Left ventricle myocardium inferior (tissue), 1 donor: ENCODE measurements at regions not wholly inside any gene's neighbourhood (a gene's known extent, or its start where the extent isn't known, plus 50 kb on each side); places are given as distances from the start of the nearest gene placed in this dataset.

ENCODE experiments used
- DNase-seq: peaks from one replicate; pipeline ENCODE4 v3.0.0-alpha.2; 2020
- H3K27ac ChIP-seq: fragments of 200-600 bp; replicated peaks from 2 replicates; pipeline ENCODE4 v1.8.0; 2021
- H3K27me3 ChIP-seq: fragments of 200-600 bp; 2 replicates; pipeline ENCODE4 v1.8.0; 2021; ENCODE audit warnings: low read depth
- H3K36me3 ChIP-seq: fragments of 200-600 bp; 2 replicates; pipeline ENCODE4 v1.8.0; 2021
- H3K4me1 ChIP-seq: fragments of 200-600 bp; 2 replicates; pipeline ENCODE4 v1.8.0; 2021
- H3K4me3 ChIP-seq: fragments of 200-600 bp; 2 replicates; pipeline ENCODE4 v1.8.0; 2021; ENCODE audit warnings: mild to moderate bottlenecking, moderate library complexity
- H3K9me3 ChIP-seq: fragments of 200-600 bp; replicated peaks from 2 replicates; pipeline ENCODE4 v1.8.0; 2021
- CTCF ChIP-seq: fragments of 200-600 bp; IDR thresholded peaks from 2 replicates; pipeline ENCODE4 v1.8.0; 2021; ENCODE audit warnings: antibody characterized with exemption, mild to moderate bottlenecking, borderline replicate concordance
- intact Hi-C: fragments of 100-400 bp; cut with micrococcal nuclease; formaldehyde crosslinking; loops from one replicate; pipeline ENCODE4 v1.11.0; 2022
- donor health status: DM: no; HTN: yes; CAD: no; lungs with severe emphysema.

DNA sequence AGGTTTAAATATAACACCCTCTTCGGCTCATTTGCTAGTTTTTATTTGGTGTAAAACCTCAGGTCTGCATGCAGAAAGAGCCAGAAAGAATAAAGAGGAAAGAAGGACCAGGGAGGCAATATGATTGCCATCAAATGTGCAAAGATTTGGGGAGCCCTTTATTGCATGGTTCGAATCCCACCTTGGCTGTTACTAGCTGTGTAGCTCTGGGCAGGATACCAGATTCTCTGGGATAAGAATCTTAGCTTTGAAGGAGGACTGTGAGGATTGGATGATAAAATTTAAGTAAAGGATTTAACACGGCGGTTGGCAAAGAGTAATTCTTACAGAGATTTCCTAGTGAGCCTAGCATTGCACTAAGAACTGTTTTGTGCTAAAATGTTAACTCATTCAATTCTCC, 510.2 kb upstream of the LCORL start:
- no peak for TF ChIP-seq CTCF
- Histone ChIP-seq H3K27ac (no peak overlapping the region), H3K4me3 (no peak overlapping the region), H3K27me3 (no peaks in the 10 kb centered on the region), H3K4me1 (no peaks in the 10 kb centered on the region), H3K9me3 (no peaks in the 10 kb centered on the region), H3K36me3 (no peaks in the 10 kb centered on the region)
- DNase-seq = no peak
- intact Hi-C loops = no loop called here

- intact Hi-C loops = no loop called here
Observed at GRCh38 chr4:18529482-18529881, 507.9 kb upstream of the LCORL start.

DNA sequence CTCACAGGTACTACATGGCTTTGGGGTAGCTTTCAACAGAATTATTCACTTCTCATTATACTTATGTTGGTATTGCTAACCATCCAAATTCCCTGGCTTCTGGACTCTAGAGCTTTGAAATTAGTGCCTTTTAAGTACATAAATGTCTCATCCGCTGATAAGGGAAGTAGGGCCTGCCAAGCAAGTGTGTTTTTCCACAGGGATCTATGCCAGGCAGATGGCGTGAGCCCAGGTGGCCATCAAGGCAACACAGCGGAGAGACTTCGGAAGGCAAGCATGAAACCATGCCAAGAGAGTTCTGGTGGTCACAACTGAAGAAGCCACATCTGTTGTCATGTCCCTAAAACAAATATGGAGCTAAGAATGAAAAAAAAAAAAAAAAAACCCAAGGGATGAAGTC, 503.1 kb upstream of the LCORL start:
- H3K27ac ChIP-seq = no peak overlapping the region
- intact Hi-C loops = no loop called here
- H3K4me1 ChIP-seq = no peaks in the 10 kb centered on the region
- no peaks in the 10 kb centered on the region for H3K9me3 ChIP-seq
- H3K36me3 ChIP-seq = no peaks in the 10 kb centered on the region
- no peak for TF ChIP-seq CTCF
- H3K27me3 ChIP-seq = no peaks in the 10 kb centered on the region
- no peak for DNase-seq
- H3K4me3 ChIP-seq = no peak overlapping the region

More at GRCh38 chr4:18529482-18529881, 507.9 kb upstream of the LCORL start:
- Histone ChIP-seq H3K36me3 (no peaks in the 10 kb centered on the region), H3K4me1 (no peaks in the 10 kb centered on the region), H3K9me3 (no peaks in the 10 kb centered on the region), H3K27me3 (no peaks in the 10 kb centered on the region), H3K4me3 (no peak overlapping the region), H3K27ac (no peak overlapping the region)
- no peak for TF ChIP-seq CTCF
- no peak for DNase-seq

DNA sequence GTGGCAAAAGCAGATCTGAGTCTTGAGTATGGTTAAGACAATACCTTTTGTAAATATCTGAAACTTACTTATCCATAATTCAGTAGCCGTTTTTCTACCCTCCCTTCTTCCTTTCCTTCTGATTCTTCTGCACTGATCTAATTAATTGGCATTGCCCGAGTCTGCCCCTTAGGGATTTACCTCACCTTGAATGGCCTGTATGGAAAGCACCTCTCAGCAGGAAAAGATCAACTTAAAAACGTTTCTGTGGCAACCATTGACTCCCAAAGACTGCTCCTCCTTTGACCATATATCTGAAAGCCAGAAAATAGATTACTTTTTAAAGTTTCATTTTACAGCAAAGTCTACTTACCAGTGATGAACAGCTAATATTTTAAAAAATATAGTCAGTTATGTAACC, 496.5 kb upstream of the LCORL start:
- no peak for TF ChIP-seq CTCF
- Histone ChIP-seq H3K36me3 (no peaks in the 10 kb centered on the region), H3K4me3 (no peak overlapping the region), H3K27ac (no peak overlapping the region), H3K9me3 (no peaks in the 10 kb centered on the region), H3K27me3 (no peaks in the 10 kb centered on the region), H3K4me1 (no peaks in the 10 kb centered on the region)
- intact Hi-C loops = no loop called here
- no peak for DNase-seq

GRCh38 chr4:18513861-18514260, 492.3 kb upstream of the LCORL start:
- DNase-seq = no peak
- no peak for TF ChIP-seq CTCF
- H3K4me3 ChIP-seq = no peak overlapping the region
- no peaks in the 10 kb centered on the region for H3K36me3 ChIP-seq
- H3K4me1 ChIP-seq = no peaks in the 10 kb centered on the region
- H3K27ac ChIP-seq = no peak overlapping the region
- intact Hi-C loops = no loop called here
- H3K27me3 ChIP-seq = no peaks in the 10 kb centered on the region
- no peaks in the 10 kb centered on the region for H3K9me3 ChIP-seq

DNA sequence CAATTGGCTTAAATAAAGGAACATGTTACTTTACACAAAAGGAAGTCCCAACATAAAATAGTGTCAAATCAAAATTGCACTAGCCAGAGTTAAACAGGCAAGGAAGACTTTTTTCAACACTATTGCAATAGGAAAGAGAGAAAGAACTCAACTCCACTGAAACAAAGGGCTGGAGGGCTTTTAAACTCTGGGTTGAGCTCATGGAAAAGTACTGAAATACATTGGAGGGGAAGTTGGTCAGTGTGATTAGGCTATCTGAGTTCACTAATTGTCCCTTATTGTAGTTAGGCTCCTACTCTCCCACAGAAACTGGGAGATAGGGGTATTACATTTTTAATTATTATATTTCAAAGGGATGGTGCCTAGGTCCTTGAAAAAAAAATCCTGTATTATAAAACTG, 491.2 kb upstream of the LCORL start:
- TF ChIP-seq CTCF = no peak
- H3K4me3 ChIP-seq = no peak overlapping the region
- H3K36me3 ChIP-seq = no peaks in the 10 kb centered on the region
- DNase-seq = no peak
- H3K9me3 ChIP-seq = no peaks in the 10 kb centered on the region
- no peaks in the 10 kb centered on the region for H3K27me3 ChIP-seq
- no peaks in the 10 kb centered on the region for H3K4me1 ChIP-seq
- H3K27ac ChIP-seq = no peak overlapping the region
- intact Hi-C loops = no loop called here
